Caco-2 (cell line): ENCODE measurements at regions not wholly inside any gene's neighbourhood (a gene's known extent, or its start where the extent isn't known, plus 50 kb on each side); places are given as distances from the start of the nearest gene placed in this dataset.
"Not testable (repeated sequence)": the region's sequence is repeated elsewhere in the genome, so short reads cannot be mapped to it uniquely, and the experiment has no call there.

Experiments used
- BruUV-seq: library from RNA; stranded (reverse); fragments of 400-500 nt; replicated peaks from 2 replicates; lab custom pipeline; 2021; lab: Mats Ljungman, UMichigan
- CTCF ChIA-PET: fragments of 300-600 bp; sonication (Branson Sonifier 250); formaldehyde crosslinking; loops from one replicate; lab custom pipeline; 2022; ENCODE audit warnings: antibody characterized with exemption; lab: Charles Lee
- POLR2A ChIA-PET: fragments of 300-600 bp; sonication (Branson Sonifier 250); formaldehyde crosslinking; loops from one replicate; lab custom pipeline; 2022; ENCODE audit warnings: antibody characterized with exemption; lab: Charles Lee
- DNase-seq, 2 experiments: peaks; one replicate each; pipeline versions ENCODE4 v3.0.0 to v3.0.0-alpha.2; 2020 to 2022
- H3K27me3 ChIP-seq: replicated peaks from 2 replicates; pipeline ENCODE4 v1.6.0; 2011; ENCODE audit warnings: low read length; ENCODE audit not compliant: control insufficient read depth, insufficient read depth
- H3K36me3 ChIP-seq: 2 replicates; pipeline ENCODE4 v1.5.1; 2011; ENCODE audit warnings: low read length; ENCODE audit not compliant: control insufficient read depth, insufficient read depth
- H3K4me1 ChIP-seq: fragments of 250-450 bp; sonication (Bioruptor Pico); 2 replicates; pipeline ENCODE4 v1.5.1; 2020; ENCODE audit warnings: mild to moderate bottlenecking
- H3K4me3 ChIP-seq: 2 replicates; pipeline ENCODE4 v1.5.1; 2011; ENCODE audit warnings: low read depth, mild to moderate bottlenecking, control low read depth, low read length
- H3K9me3 ChIP-seq: fragments of 250-450 bp; sonication (Bioruptor Pico); 2 replicates; pipeline ENCODE4 v1.5.1; 2020; ENCODE audit warnings: mild to moderate bottlenecking, moderate library complexity
- H3K27ac Mint-ChIP-seq: one replicate; pipeline ENCODE4 v1.8.0; 2022; ENCODE audit warnings: mixed read lengths; ENCODE audit not compliant: unreplicated experiment
- H3K27me3 Mint-ChIP-seq: one replicate; pipeline ENCODE4 v1.8.0; 2022; ENCODE audit warnings: mixed read lengths; ENCODE audit not compliant: insufficient read depth, unreplicated experiment
- H3K36me3 Mint-ChIP-seq: one replicate; pipeline ENCODE4 v1.8.0; 2022; ENCODE audit warnings: mild to moderate bottlenecking, mixed read lengths; ENCODE audit not compliant: insufficient read depth, unreplicated experiment
- H3K4me1 Mint-ChIP-seq: one replicate; pipeline ENCODE4 v1.8.0; 2022; ENCODE audit warnings: low read depth, mixed read lengths; ENCODE audit not compliant: unreplicated experiment
- H3K4me3 Mint-ChIP-seq: one replicate; pipeline ENCODE4 v1.8.0; 2022; ENCODE audit warnings: mild to moderate bottlenecking, moderate library complexity, mixed read lengths; ENCODE audit not compliant: unreplicated experiment
- H3K9me3 Mint-ChIP-seq: one replicate; pipeline ENCODE4 v1.8.0; 2022; ENCODE audit warnings: mixed read lengths; ENCODE audit not compliant: unreplicated experiment
- CTCF ChIP-seq, 2 experiments: fragments of 200-600 bp in 1 of 2; IDR thresholded peaks; 1 replicate in 1 of 2; 2 replicates in 1 of 2; pipeline versions ENCODE4 v1.5.1 to v1.8.0; 2011 to 2022; ENCODE audit warnings: antibody characterized with exemption in 1 of 2, control low read depth in 1 of 2, inconsistent platforms in 1 of 2, low read depth in 1 of 2, low read length in 1 of 2, mild to moderate bottlenecking in 1 of 2, moderate library complexity in 1 of 2; ENCODE audit not compliant: insufficient read depth in 1 of 2, severe bottlenecking in 1 of 2, unreplicated experiment in 1 of 2
- intact Hi-C: fragments of 100-400 bp; cut with micrococcal nuclease; formaldehyde crosslinking; loops from one replicate; pipeline ENCODE4 v1.10.0; 2022; ENCODE audit not compliant: unreplicated experiment

- POLR2A ChIA-PET: no interaction called here
Observed at GRCh38 chr2:40028792-40029488, 249.9 kb upstream of the THUMPD2 start.

GRCh38 chr2:40027968-40028367 is 248.9 kb upstream of the THUMPD2 start:
- no peak for DNase-seq
- no peak overlapping the region for H3K27ac Mint-ChIP-seq
- Histone ChIP-seq H3K4me3 (no peak overlapping the region), H3K27me3 (no peaks in the 10 kb centered on the region), H3K4me1 (no peaks in the 10 kb centered on the region), H3K9me3 (no peaks in the 10 kb centered on the region), H3K36me3 (no peaks in the 10 kb centered on the region)
- no TSS peak for BruUV-seq
- H3K36me3 Mint-ChIP-seq: no peaks in the 10 kb centered on the region
- POLR2A ChIA-PET: no interaction called here
- CTCF ChIA-PET: no interaction called here
- intact Hi-C loops: no loop called here
- peaks cover 3% of the 10 kb centered on the region for H3K27me3 Mint-ChIP-seq
- H3K9me3 Mint-ChIP-seq: peaks cover 6% of the 10 kb centered on the region
- no peak for TF ChIP-seq CTCF (IDR thresholded peaks at IDR 0.05; ENCODE audit: insufficient read depth in 1 of 2, low read depth in 1 of 2, low read length in 1 of 2, severe bottlenecking in 1 of 2, unreplicated experiment in 1 of 2)
- no peak overlapping the region for H3K4me3 Mint-ChIP-seq
- H3K4me1 Mint-ChIP-seq: no peaks in the 10 kb centered on the region

More at GRCh38 chr2:40028792-40029488, 249.9 kb upstream of the THUMPD2 start:
- no peak for DNase-seq
- Mint-ChIP-seq H3K27me3 (peaks cover 3% of the 10 kb centered on the region), H3K27ac (no peak overlapping the region), H3K36me3 (no peaks in the 10 kb centered on the region), H3K9me3 (peaks cover under 1% of the 10 kb centered on the region), H3K4me1 (no peaks in the 10 kb centered on the region), H3K4me3 (no peak overlapping the region)
- intact Hi-C loops: no loop called here
- TF ChIP-seq CTCF (IDR thresholded peaks at IDR 0.05; ENCODE audit: insufficient read depth in 1 of 2, low read depth in 1 of 2, low read length in 1 of 2, severe bottlenecking in 1 of 2, unreplicated experiment in 1 of 2): no peak
- CTCF ChIA-PET: no interaction called here
- Histone ChIP-seq H3K4me1 (no peaks in the 10 kb centered on the region), H3K27me3 (no peaks in the 10 kb centered on the region), H3K9me3 (no peaks in the 10 kb centered on the region), H3K36me3 (no peaks in the 10 kb centered on the region), H3K4me3 (no peak overlapping the region)
- BruUV-seq: no TSS peak

- intact Hi-C loops, H3K27me3 Mint-ChIP-seq, H3K36me3 Mint-ChIP-seq, H3K4me1 ChIP-seq, DNase-seq, H3K36me3 ChIP-seq, POLR2A ChIA-PET, BruUV-seq, H3K4me3 Mint-ChIP-seq, H3K4me3 ChIP-seq, H3K27me3 ChIP-seq, H3K4me1 Mint-ChIP-seq, CTCF ChIA-PET, H3K27ac Mint-ChIP-seq: not testable (repeated sequence)
- H3K9me3 ChIP-seq: peaks cover 11% of the 10 kb centered on the region; the same call in 1 of the 2 replicates
- peaks cover 12% of the 10 kb centered on the region for H3K9me3 Mint-ChIP-seq
Observed at GRCh38 chr2:40025276-40025675, 246.2 kb upstream of the THUMPD2 start.
